ENCODE measurements at regions not wholly inside any gene's neighbourhood (a gene's known extent, or its start where the extent isn't known, plus 50 kb on each side); places are given as distances from the start of the nearest gene placed in this dataset.

DNA sequence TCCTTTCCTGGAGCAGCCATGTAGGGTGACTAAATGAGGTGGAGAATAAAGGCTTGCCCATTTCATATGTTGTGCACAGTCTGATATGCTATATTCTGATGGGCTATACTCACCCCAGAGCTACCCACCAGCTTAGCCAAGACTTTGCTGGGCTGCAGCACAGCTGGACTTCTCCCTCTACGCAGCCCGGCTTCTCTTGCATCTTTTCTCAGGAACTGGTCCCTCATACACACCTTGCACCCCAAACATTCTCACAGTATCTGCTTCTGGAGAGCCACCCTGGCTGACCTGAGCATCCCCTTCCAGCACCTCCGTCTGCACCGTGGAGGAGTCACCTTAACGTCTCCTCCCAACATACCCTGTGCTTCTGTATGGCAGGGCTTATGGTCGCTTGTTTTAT is 150.8 kb upstream of the PMEPA1 start:
- TF ChIP-seq, protein P1, sequence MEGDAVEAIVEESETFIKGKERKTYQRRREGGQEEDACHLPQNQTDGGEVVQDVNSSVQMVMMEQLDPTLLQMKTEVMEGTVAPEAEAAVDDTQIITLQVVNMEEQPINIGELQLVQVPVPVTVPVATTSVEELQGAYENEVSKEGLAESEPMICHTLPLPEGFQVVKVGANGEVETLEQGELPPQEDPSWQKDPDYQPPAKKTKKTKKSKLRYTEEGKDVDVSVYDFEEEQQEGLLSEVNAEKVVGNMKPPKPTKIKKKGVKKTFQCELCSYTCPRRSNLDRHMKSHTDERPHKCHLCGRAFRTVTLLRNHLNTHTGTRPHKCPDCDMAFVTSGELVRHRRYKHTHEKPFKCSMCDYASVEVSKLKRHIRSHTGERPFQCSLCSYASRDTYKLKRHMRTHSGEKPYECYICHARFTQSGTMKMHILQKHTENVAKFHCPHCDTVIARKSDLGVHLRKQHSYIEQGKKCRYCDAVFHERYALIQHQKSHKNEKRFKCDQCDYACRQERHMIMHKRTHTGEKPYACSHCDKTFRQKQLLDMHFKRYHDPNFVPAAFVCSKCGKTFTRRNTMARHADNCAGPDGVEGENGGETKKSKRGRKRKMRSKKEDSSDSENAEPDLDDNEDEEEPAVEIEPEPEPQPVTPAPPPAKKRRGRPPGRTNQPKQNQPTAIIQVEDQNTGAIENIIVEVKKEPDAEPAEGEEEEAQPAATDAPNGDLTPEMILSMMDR (IDR thresholded peaks at IDR 0.05 in 8 of 11, conservative IDR thresholded peaks at IDR 0.05 in 3 of 11) = no peak
- TF ChIP-seq POLR2A (IDR thresholded peaks at IDR 0.05) (no peak), POLR2AphosphoS5 (IDR thresholded peaks at IDR 0.05) (no peak)
